GM18907 (cell line): ENCODE measurements at regions not wholly inside any gene's neighbourhood (a gene's known extent, or its start where the extent isn't known, plus 50 kb on each side); places are given as distances from the start of the nearest gene placed in this dataset.

Experiments
- ATAC-seq: cut with Tn5 transposase; IDR thresholded peaks from one replicate; pipeline ENCODE4 v1.9.1; 2021; ENCODE audit warnings: mild to moderate bottlenecking, moderate library complexity; ENCODE audit not compliant: unreplicated experiment

GRCh38 chr10:60572511-60573194 is 183.0 kb upstream of the ANK3 start:
- ATAC-seq = peak; percentile 55

- no peak for ATAC-seq
These were observed 181.2 kb upstream of the ANK3 start for GRCh38 chr10:60570896-60571295.

GRCh38 chr10:60570272-60570865 is 180.7 kb upstream of the ANK3 start:
- no peak for ATAC-seq

GRCh38 chr10:60569681-60570080 is 180.0 kb upstream of the ANK3 start:
- no peak for ATAC-seq

GRCh38 chr10:60566096-60566495 is 176.4 kb upstream of the ANK3 start:
- ATAC-seq = no peak

GRCh38 chr10:60565492-60565891 is 175.8 kb upstream of the ANK3 start:
- ATAC-seq = no peak

GRCh38 chr10:60564475-60564874 is 174.8 kb upstream of the ANK3 start:
- no peak for ATAC-seq

- ATAC-seq = no peak
These were observed 170.8 kb upstream of the ANK3 start for GRCh38 chr10:60560451-60560850.

- no peak for ATAC-seq
These were observed 166.0 kb upstream of the ANK3 start for GRCh38 chr10:60555700-60556099.

GRCh38 chr10:60549686-60550085 is 160.0 kb upstream of the ANK3 start:
- ATAC-seq = no peak

- no peak for ATAC-seq
These were observed 153.0 kb upstream of the ANK3 start for GRCh38 chr10:60542657-60543056.

- no peak for ATAC-seq
These were observed 151.8 kb upstream of the ANK3 start for GRCh38 chr10:60541451-60541850.

GRCh38 chr10:60537697-60538096 is 148.0 kb upstream of the ANK3 start:
- ATAC-seq = no peak

GRCh38 chr10:60536529-60537114 is 146.9 kb upstream of the ANK3 start:
- ATAC-seq = no peak

GRCh38 chr10:60535427-60535826 is 145.8 kb upstream of the ANK3 start:
- peak; percentile 35 for ATAC-seq

- ATAC-seq = peak; percentile 69
These were observed 145.2 kb upstream of the ANK3 start for GRCh38 chr10:60534761-60535389.

GRCh38 chr10:60532696-60533468 is 143.2 kb upstream of the ANK3 start:
- no peak for ATAC-seq

- ATAC-seq = no peak
These were observed 141.3 kb upstream of the ANK3 start for GRCh38 chr10:60531006-60531405.

- no peak for ATAC-seq
These were observed 138.0 kb upstream of the ANK3 start for GRCh38 chr10:60527676-60528075.

- no peak for ATAC-seq
These were observed 136.3 kb upstream of the ANK3 start for GRCh38 chr10:60525716-60526585.
